NT2/D1 (cell line): ENCODE measurements at regions not wholly inside any gene's neighbourhood (a gene's known extent, or its start where the extent isn't known, plus 50 kb on each side); places are given as distances from the start of the nearest gene placed in this dataset.

Experiments used
- DNase-seq: peaks from one replicate; pipeline ENCODE4 v3.0.0-alpha.2; 2011; ENCODE audit warnings: low read depth, low spot score
- H3K27me3 ChIP-seq: 2 replicates; pipeline ENCODE4 v1.6.0; 2011; ENCODE audit warnings: mild to moderate bottlenecking; ENCODE audit not compliant: insufficient read length, insufficient read depth
- H3K36me3 ChIP-seq: 2 replicates; pipeline ENCODE4 v1.6.1; 2011; ENCODE audit warnings: mild to moderate bottlenecking, low read length, mixed read lengths; ENCODE audit not compliant: insufficient read depth, insufficient read length
- H3K4me1 ChIP-seq: 2 replicates; pipeline ENCODE4 v1.5.1; 2011; ENCODE audit not compliant: insufficient read depth, insufficient read length
- H3K4me3 ChIP-seq: 2 replicates; pipeline ENCODE4 v1.5.1; 2011; ENCODE audit warnings: low read depth; ENCODE audit not compliant: insufficient read length
- H3K9ac ChIP-seq: 2 replicates; pipeline ENCODE4 v1.6.0; 2011; ENCODE audit warnings: low read depth; ENCODE audit not compliant: insufficient read length
- H3K9me3 ChIP-seq: 2 replicates; pipeline ENCODE4 v1.5.1; 2011; ENCODE audit warnings: mild to moderate bottlenecking, low read length; ENCODE audit not compliant: insufficient read depth
- SUZ12 ChIP-seq: IDR thresholded peaks from 2 replicates; pipeline ENCODE4 v1.6.1; 2011; ENCODE audit not compliant: insufficient read length, insufficient read depth; ENCODE audit errors: extremely low read depth
- YY1 ChIP-seq: IDR thresholded peaks from 2 replicates; pipeline ENCODE4 v1.6.1; 2011; ENCODE audit not compliant: insufficient read length, insufficient read depth
- ZNF274 ChIP-seq: IDR thresholded peaks from 2 replicates; pipeline ENCODE4 v1.6.1; 2011; ENCODE audit warnings: mild to moderate bottlenecking, low read depth, low read length

DNA sequence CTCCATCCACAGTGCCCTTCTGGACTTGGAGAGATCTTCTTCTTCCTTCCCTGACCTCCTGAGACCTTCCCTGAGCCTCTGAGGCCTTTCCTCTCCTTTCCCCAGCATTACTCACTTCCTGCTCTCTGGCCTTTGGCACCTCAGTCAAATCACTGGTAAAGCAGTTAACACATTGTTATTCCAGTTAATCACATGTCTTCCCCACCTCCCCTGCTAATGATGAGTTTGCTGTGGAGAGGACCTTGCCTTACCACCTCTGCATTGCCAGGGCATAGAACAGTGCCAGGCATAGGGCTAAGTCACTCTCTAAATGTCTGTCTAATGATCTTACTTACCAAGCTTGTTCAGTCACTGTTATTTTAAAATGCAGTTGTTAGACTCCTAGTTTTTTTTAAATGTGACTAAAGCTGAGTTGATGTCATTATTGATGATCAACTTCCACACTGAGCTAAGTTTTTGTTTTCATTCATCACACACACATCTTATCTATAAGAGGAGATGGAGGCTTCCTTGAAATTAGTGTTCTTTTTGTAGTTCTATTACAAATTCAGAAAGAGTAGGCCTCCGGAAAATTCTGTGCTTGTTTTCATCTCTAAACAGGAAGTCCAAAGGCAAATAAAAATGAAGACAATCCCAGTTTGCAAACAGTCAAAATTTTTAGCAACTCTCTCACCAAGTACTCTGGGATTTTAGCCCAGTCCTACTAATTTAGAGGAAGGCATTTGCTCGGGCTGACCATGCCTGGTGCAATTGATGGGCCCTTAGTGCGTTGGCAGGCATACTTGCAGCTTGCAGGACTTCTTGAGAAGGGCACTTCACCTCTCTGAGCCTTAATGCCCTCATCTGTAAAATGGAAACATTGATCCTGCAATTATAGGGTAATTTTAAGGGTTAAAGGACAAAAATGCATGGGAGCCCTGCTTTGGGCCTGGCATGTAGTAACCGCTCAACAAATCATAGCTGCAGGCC is 113.7 kb upstream of the SPRED2 start:
- no peak for DNase-seq
- TF ChIP-seq YY1, result no peak
- TF ChIP-seq SUZ12, result no peak
- no peak for TF ChIP-seq ZNF274
- no peak overlapping the region for H3K9ac ChIP-seq

DNA sequence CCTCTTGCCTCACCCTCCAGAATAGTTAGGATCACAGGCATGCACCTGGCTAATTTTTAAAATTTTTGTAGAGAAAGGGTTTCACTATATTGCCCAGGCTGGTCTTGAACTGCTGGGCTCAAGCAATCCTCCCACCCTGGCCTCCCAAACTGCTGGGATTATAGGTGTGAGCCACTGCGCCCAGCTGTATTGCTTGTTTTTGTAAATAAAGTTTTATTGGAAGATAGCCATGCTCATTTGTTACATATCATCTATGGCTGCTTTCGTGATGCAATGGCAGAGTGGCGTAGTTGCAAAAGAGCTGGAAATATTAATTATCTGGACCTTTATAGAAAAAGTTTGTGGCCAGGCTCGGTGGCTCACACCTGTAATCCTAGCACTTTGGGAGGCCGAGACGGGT is 109.4 kb upstream of the SPRED2 start:
- Histone ChIP-seq H3K4me1 (peaks cover 5% of the 10 kb centered on the region), H3K36me3 (no peaks in the 10 kb centered on the region), H3K4me3 (no peak overlapping the region), H3K9ac (no peak overlapping the region), H3K27me3 (no peaks in the 10 kb centered on the region), H3K9me3 (no peaks in the 10 kb centered on the region)
- TF ChIP-seq ZNF274 (no peak), SUZ12 (no peak), YY1 (no peak)
- no peak for DNase-seq

More for the DNA sequence above, 113.7 kb upstream of the SPRED2 start:
- no peak overlapping the region for H3K4me3 ChIP-seq
- H3K36me3 ChIP-seq, result no peaks in the 10 kb centered on the region
- H3K27me3 ChIP-seq, result peaks cover 5% of the 10 kb centered on the region
- no peaks in the 10 kb centered on the region for H3K9me3 ChIP-seq
- H3K4me1 ChIP-seq, result peaks cover 7% of the 10 kb centered on the region

DNA sequence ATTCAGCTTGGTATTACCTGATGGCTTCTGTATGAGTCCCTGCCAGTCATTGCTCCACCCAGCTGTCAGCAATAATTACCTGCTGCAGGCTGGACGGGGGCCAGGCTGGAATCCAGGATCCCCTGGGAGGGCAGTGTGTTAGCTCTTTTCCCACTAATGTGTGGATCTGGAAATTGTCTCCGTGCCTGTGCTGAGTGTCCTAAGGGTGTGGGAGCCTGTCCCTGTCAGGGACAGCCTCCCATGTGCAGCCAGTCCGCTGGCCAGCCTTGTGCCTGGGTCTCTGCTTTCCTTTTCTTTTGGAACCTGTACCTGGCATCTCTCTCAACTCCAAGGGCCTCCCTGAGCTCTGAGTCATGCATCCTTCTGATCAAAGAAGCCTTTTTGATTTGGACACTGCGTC is 107.2 kb upstream of the SPRED2 start:
- no peak overlapping the region for H3K4me3 ChIP-seq
- no peaks in the 10 kb centered on the region for H3K36me3 ChIP-seq
- no peaks in the 10 kb centered on the region for H3K9me3 ChIP-seq
- H3K4me1 ChIP-seq, result no peaks in the 10 kb centered on the region
- no peak overlapping the region for H3K9ac ChIP-seq
- no peak for DNase-seq
- TF ChIP-seq SUZ12, result no peak
- TF ChIP-seq ZNF274, result no peak
- no peak for TF ChIP-seq YY1
- H3K27me3 ChIP-seq, result no peaks in the 10 kb centered on the region

DNA sequence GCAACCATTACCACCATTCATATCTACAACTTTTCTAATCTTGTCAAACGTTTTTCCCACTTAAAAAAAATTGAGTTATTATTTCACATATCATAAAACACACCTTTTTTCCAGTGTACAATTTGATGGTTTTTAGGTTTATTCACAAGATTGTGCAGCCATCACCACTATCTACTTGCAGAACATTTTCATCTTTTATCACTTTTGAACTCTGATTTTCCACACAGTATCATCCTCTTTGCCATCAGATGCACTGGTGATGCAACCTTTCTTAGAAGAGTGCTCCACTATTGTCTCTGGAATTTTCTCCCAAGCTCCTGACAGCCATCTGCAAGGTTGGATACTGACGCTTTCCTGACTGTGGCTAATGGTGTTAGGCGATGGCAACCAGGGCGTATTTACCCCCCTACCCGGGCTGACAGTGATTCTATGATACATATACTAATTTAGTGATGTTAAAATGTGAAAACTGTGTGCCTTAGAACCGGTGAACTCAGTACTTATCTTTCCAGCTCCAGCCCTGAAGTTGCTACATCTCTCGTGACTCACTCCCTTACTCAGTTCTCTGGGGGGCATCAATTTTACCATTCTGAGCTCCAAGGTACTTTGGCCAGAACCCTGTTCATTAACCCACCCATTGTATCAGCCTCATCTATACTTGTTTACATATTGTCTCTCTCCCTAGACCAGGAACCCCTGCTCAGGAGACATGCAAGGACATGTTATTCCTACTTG is 105.4 kb upstream of the SPRED2 start:
- Histone ChIP-seq H3K36me3 (no peaks in the 10 kb centered on the region), H3K27me3 (no peaks in the 10 kb centered on the region), H3K9ac (no peak overlapping the region), H3K4me3 (no peak overlapping the region), H3K9me3 (no peaks in the 10 kb centered on the region), H3K4me1 (no peaks in the 10 kb centered on the region)
- DNase-seq, result no peak
- no peak for TF ChIP-seq ZNF274
- no peak for TF ChIP-seq SUZ12
- TF ChIP-seq YY1, result no peak

DNA sequence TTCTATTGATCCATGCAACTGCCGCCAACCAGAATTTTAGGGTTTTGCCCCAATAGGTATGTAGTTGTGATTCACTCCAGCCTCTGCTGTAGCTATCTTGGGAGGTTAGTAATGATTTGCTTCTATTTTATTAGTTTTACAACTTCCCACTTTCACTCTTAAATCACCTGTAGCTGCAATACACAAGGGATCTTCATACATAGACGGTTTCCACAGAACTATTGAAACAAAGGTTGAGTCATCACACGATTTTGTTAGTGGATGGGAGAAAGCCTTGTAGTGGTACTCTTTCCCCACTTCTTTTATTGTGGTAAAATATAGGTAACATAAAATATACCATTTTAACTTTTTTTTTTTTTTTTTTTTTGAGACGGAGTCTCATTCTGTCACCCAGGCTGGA is 104.2 kb upstream of the SPRED2 start:
- H3K4me1 ChIP-seq, result no peaks in the 10 kb centered on the region
- no peaks in the 10 kb centered on the region for H3K27me3 ChIP-seq
- TF ChIP-seq YY1, result no peak
- no peak overlapping the region for H3K9ac ChIP-seq
- no peak for DNase-seq
- H3K36me3 ChIP-seq, result no peaks in the 10 kb centered on the region
- no peak overlapping the region for H3K4me3 ChIP-seq
- no peaks in the 10 kb centered on the region for H3K9me3 ChIP-seq

DNA sequence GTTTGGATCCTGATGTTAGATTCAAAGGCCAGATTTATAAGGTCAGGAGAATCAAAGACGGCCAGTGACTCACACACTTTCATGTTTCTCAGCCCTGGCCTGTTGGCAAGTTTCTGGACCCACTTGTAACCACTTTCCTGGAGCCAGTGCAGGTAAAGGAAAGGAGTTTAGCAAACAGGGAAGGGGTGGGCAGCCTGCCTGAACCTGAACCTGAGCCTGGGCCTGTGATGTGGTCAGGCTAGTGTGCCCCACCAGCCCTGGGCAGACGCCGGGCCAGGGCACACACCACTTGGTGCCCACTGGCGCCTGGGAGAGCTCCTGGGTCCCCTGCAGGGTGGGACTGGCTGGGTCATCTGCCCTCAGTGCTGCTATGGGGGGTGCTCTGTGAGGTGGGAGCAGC is 100.5 kb upstream of the SPRED2 start:
- no peaks in the 10 kb centered on the region for H3K9me3 ChIP-seq
- no peak for DNase-seq
- H3K9ac ChIP-seq, result no peak overlapping the region
- no peak for TF ChIP-seq ZNF274
- no peak for TF ChIP-seq SUZ12
- TF ChIP-seq YY1, result no peak
- no peaks in the 10 kb centered on the region for H3K27me3 ChIP-seq
- H3K4me1 ChIP-seq, result no peaks in the 10 kb centered on the region
- no peaks in the 10 kb centered on the region for H3K36me3 ChIP-seq
- no peak overlapping the region for H3K4me3 ChIP-seq

DNA sequence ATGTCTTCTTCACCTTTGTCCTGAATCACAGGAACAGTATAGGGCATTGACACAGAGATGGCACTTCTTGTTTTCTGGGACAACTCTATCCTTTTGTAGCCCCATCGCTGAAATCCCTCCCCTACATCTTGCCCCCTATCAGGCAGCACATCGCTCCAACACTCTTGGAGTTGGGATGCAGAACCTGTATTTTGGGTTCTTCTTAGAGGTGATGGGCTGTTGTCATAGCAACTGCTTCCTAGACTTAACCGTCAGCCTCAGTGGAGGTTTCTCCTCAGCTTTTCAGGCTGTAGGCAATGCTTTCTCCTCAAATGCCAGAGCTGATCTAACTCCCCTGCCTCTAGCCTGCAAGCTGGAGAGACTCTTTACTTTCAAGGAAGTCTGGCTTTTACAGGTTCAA is 99.9 kb upstream of the SPRED2 start:
- H3K4me1 ChIP-seq, result no peaks in the 10 kb centered on the region
- no peak for DNase-seq
- no peak overlapping the region for H3K9ac ChIP-seq
- H3K9me3 ChIP-seq, result no peaks in the 10 kb centered on the region
- no peaks in the 10 kb centered on the region for H3K27me3 ChIP-seq
- no peak overlapping the region for H3K4me3 ChIP-seq
- H3K36me3 ChIP-seq, result no peaks in the 10 kb centered on the region
- TF ChIP-seq SUZ12 (no peak), YY1 (no peak)
